Memory B cell (primary cell): ENCODE measurements at regions not wholly inside any gene's neighbourhood (a gene's known extent, or its start where the extent isn't known, plus 50 kb on each side); places are given as distances from the start of the nearest gene placed in this dataset.

Source experiments
- ATAC-seq: fragments of 150-1000 bp; cut with Tn5 transposase; 2 replicates; pipeline ENCODE4 v1.10.0; 2021; ENCODE audit warnings: low read depth, mild to moderate bottlenecking, moderate library complexity
- DNase-seq, 2 donors: peaks; one replicate each; pipeline ENCODE4 v3.0.0; 2022; ENCODE audit warnings: low spot score in 2 of 2
- H3K27ac Mint-ChIP-seq: one replicate; pipeline ENCODE4 v1.8.0; 2022; ENCODE audit warnings: mild to moderate bottlenecking, moderate library complexity, mixed read lengths
- H3K27me3 Mint-ChIP-seq: one replicate; pipeline ENCODE4 v1.8.0; 2022; ENCODE audit warnings: mixed read lengths
- H3K36me3 Mint-ChIP-seq: one replicate; pipeline ENCODE4 v1.8.0; 2022; ENCODE audit warnings: mild to moderate bottlenecking, mixed read lengths
- H3K4me1 Mint-ChIP-seq: one replicate; pipeline ENCODE4 v1.8.0; 2022; ENCODE audit warnings: mixed read lengths
- H3K4me3 Mint-ChIP-seq: one replicate; pipeline ENCODE4 v1.8.0; 2022; ENCODE audit warnings: mild to moderate bottlenecking, moderate library complexity, mixed read lengths
- H3K9me3 Mint-ChIP-seq: one replicate; pipeline ENCODE4 v1.8.0; 2022; ENCODE audit warnings: mixed read lengths

- Mint-ChIP-seq H3K36me3 (no peaks in the 10 kb centered on the region), H3K27ac (no peak overlapping the region), H3K27me3 (peaks cover 4% of the 10 kb centered on the region), H3K9me3 (no peaks in the 10 kb centered on the region), H3K4me3 (no peak overlapping the region), H3K4me1 (no peaks in the 10 kb centered on the region)
- DNase-seq (peak in 1 of 2 donors; percentile 31), ATAC-seq (peak; percentile 74)
These were observed 146.6 kb downstream of the SERPINI1 start for GRCh38 chr3:167882057-167882667.

- H3K9me3 Mint-ChIP-seq = no peaks in the 10 kb centered on the region
- H3K4me3 Mint-ChIP-seq = no peak overlapping the region
- no peaks in the 10 kb centered on the region for H3K4me1 Mint-ChIP-seq
- H3K27ac Mint-ChIP-seq = no peak overlapping the region
- DNase-seq (no peak), ATAC-seq (no peak)
- no peaks in the 10 kb centered on the region for H3K36me3 Mint-ChIP-seq
- peaks cover 3% of the 10 kb centered on the region for H3K27me3 Mint-ChIP-seq
These were observed 144.7 kb downstream of the SERPINI1 start for GRCh38 chr3:167880183-167880582.

GRCh38 chr3:167876620-167877281 is 141.2 kb downstream of the SERPINI1 start:
- Mint-ChIP-seq H3K9me3 (no peaks in the 10 kb centered on the region), H3K36me3 (no peaks in the 10 kb centered on the region), H3K4me1 (peaks cover 3% of the 10 kb centered on the region), H3K27me3 (peaks cover 3% of the 10 kb centered on the region), H3K4me3 (no peak overlapping the region), H3K27ac (no peak overlapping the region)
- no peak for ATAC-seq
- no peak for DNase-seq
